ENCODE measurements at regions not wholly inside any gene's neighbourhood (a gene's known extent, or its start where the extent isn't known, plus 50 kb on each side); places are given as distances from the start of the nearest gene placed in this dataset.

DNA sequence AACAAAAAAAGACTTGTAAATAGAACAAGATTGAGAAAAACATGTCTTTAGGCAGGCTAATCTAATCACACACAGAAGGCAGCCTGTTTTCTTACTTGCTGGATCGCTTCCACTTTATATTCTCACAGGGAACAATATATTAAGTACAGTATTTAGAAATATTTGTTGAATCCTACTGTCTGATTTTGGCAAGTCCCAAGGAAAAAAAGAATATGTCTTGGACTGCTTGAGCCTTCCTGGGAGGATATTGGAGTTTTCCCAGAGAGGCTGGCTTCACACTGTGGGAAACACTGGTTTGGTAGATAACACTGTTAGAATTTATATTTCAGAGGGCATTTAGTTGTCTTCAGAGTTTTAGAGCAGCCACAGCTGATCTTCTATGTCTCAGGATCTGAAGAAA is 229.7 kb downstream of the PRL start:
- no peaks in the 10 kb centered on the region for H3K79me2 ChIP-seq (ENCODE audit: insufficient read depth, low read length)
- no peak overlapping the region for H3K9ac ChIP-seq (ENCODE audit: extremely low read depth, insufficient read length, low read length)
- Mint-ChIP-seq H3K9me3 (no peaks in the 10 kb centered on the region), H3K4me1 (peaks cover 18 to 27% of the 10 kb centered on the region in 2 experiments), H3K27me3 (ENCODE audit: low read depth) (no peaks in the 10 kb centered on the region), H3K4me3 (no peak overlapping the region), H3K36me3 (ENCODE audit: insufficient read depth in 1 of 3, low read depth in 3 of 3) (peaks cover 18 to 21% (median 19%) of the 10 kb centered on the region in 3 experiments; a peak in 6 of 7 replicates), H3K27ac (peak overlapping the region in 1 of 3 experiments; percentile 45; a peak in 2 of 7 replicates)
- no peaks in the 10 kb centered on the region for H3K9me3 ChIP-seq (ENCODE audit: control insufficient read depth, low read depth, low read length)
- H2BK120ac ChIP-seq (ENCODE audit: low read depth, low read length, poor library complexity, severe bottlenecking), result no peak overlapping the region
- H2BK12ac ChIP-seq (ENCODE audit: insufficient read length, low read depth, low read length), result no peak overlapping the region
- H3K4me2 ChIP-seq (ENCODE audit: insufficient read depth, insufficient read length, low read length), result no peak overlapping the region
- no peaks in the 10 kb centered on the region for H3K4me1 ChIP-seq (ENCODE audit: insufficient read depth, low read length)
- no peak overlapping the region for H3K4ac ChIP-seq (ENCODE audit: low read depth, low read length)
- H3K14ac ChIP-seq (ENCODE audit: insufficient read depth, low read length), result no peak overlapping the region
- WGBS (ENCODE audit: extremely low coverage, insufficient read length, low lambda C conversion rate), result no CpG with 5 or more reads among the region's 1 CpG
- no peak for DNase-seq
- no peak overlapping the region for H3K56ac ChIP-seq (ENCODE audit: insufficient read length, low read depth, low read length)
- no peak for TF ChIP-seq CTCF (conservative IDR thresholded peaks at IDR 0.05)
- no peaks in the 10 kb centered on the region for H3K27me3 ChIP-seq (ENCODE audit: insufficient read depth, low read length)
- no peak overlapping the region for H3K18ac ChIP-seq (ENCODE audit: insufficient read length, low read depth, low read length)
- H3K23ac ChIP-seq (ENCODE audit: insufficient read length, low read depth, low read length), result no peak overlapping the region
- no peak overlapping the region for H2BK20ac ChIP-seq (ENCODE audit: low read depth, low read length, poor library complexity, severe bottlenecking)
- no peaks in the 10 kb centered on the region for H4K20me1 ChIP-seq (ENCODE audit: control insufficient read depth, insufficient read depth, insufficient read length)
- no peak overlapping the region for H2AK5ac ChIP-seq (ENCODE audit: insufficient read length, low read length)
- no peak overlapping the region for H3K27ac ChIP-seq (ENCODE audit: insufficient read length, low read depth, low read length)
- H2BK5ac ChIP-seq (ENCODE audit: insufficient read length, low read length), result no peak overlapping the region
- no peak overlapping the region for H4K5ac ChIP-seq (ENCODE audit: insufficient read length, low read depth, low read length)
- no peak overlapping the region for H2BK15ac ChIP-seq (ENCODE audit: low read depth, low read length)
- H3K23me2 ChIP-seq (ENCODE audit: insufficient read length, low read depth, low read length, poor library complexity, severe bottlenecking), result no peaks in the 10 kb centered on the region
- no peaks in the 10 kb centered on the region for H3K79me1 ChIP-seq (ENCODE audit: insufficient read depth, low read depth, low read length, poor library complexity, severe bottlenecking)
- H4K8ac ChIP-seq (replicated peaks; ENCODE audit: insufficient read length, low read depth, low read length), result no peak overlapping the region
- no peak overlapping the region for H3T11ph ChIP-seq (ENCODE audit: low read length)
- no peak overlapping the region for H4K91ac ChIP-seq (ENCODE audit: insufficient read length, low read depth, low read length)
- no peak overlapping the region for H2AFZ ChIP-seq (ENCODE audit: low read length)
